Hindlimb muscle (tissue), 1 donor: ENCODE measurements at regions not wholly inside any gene's neighbourhood (a gene's known extent, or its start where the extent isn't known, plus 50 kb on each side); places are given as distances from the start of the nearest gene placed in this dataset.
A peak's percentile ranks its signal among the peaks of the same experiment; 100 is the strongest.
"Not testable (repeated sequence)": the region's sequence is repeated elsewhere in the genome, so short reads cannot be mapped to it uniquely, and the experiment has no call there.

Source experiments
- DNase-seq: peaks from one replicate; pipeline ENCODE4 v3.0.0-alpha.2; 2013

- DNase-seq = no peak
Observed at GRCh38 chr3:65303431-65303830, 615.6 kb upstream of the ADAMTS9 start.

GRCh38 chr3:65291448-65292125, 603.8 kb upstream of the ADAMTS9 start:
- no peak for DNase-seq

- DNase-seq = no peak
Observed at GRCh38 chr3:65288776-65289175, 601.0 kb upstream of the ADAMTS9 start.

GRCh38 chr3:65285956-65286355, 598.2 kb upstream of the ADAMTS9 start:
- no peak for DNase-seq

GRCh38 chr3:65284961-65285360, 597.2 kb upstream of the ADAMTS9 start:
- no peak for DNase-seq

- DNase-seq = no peak
Observed at GRCh38 chr3:65284546-65284945, 596.7 kb upstream of the ADAMTS9 start.

GRCh38 chr3:65279225-65279782, 591.5 kb upstream of the ADAMTS9 start:
- no peak for DNase-seq

- DNase-seq = no peak
Observed at GRCh38 chr3:65277798-65278197, 590.0 kb upstream of the ADAMTS9 start.

GRCh38 chr3:65276551-65276950, 588.8 kb upstream of the ADAMTS9 start:
- no peak for DNase-seq

- peak; percentile 35 for DNase-seq
Observed at GRCh38 chr3:65268426-65268825, 580.6 kb upstream of the ADAMTS9 start.

GRCh38 chr3:65265942-65266590, 578.3 kb upstream of the ADAMTS9 start:
- DNase-seq = no peak

- DNase-seq = no peak
Observed at GRCh38 chr3:65265511-65265910, 577.7 kb upstream of the ADAMTS9 start.

GRCh38 chr3:65262548-65262947, 574.7 kb upstream of the ADAMTS9 start:
- no peak for DNase-seq

- DNase-seq = no peak
Observed at GRCh38 chr3:65259946-65260345, 572.1 kb upstream of the ADAMTS9 start.

GRCh38 chr3:65252914-65253313, 565.1 kb upstream of the ADAMTS9 start:
- not testable (repeated sequence) for DNase-seq

- no peak for DNase-seq
Observed at GRCh38 chr3:65252266-65252665, 564.5 kb upstream of the ADAMTS9 start.

GRCh38 chr3:65251375-65251774, 563.6 kb upstream of the ADAMTS9 start:
- DNase-seq = no peak

GRCh38 chr3:65246561-65246960, 558.8 kb upstream of the ADAMTS9 start:
- DNase-seq = no peak

GRCh38 chr3:65245133-65246063, 557.6 kb upstream of the ADAMTS9 start:
- no peak for DNase-seq

- no peak for DNase-seq
Observed at GRCh38 chr3:65240366-65240765, 552.6 kb upstream of the ADAMTS9 start.

GRCh38 chr3:65238652-65239051, 550.9 kb upstream of the ADAMTS9 start:
- no peak for DNase-seq

GRCh38 chr3:65234499-65234898, 546.7 kb upstream of the ADAMTS9 start:
- no peak for DNase-seq

GRCh38 chr3:65233561-65233960, 545.8 kb upstream of the ADAMTS9 start:
- DNase-seq = no peak
